GM23338 (cell line): ENCODE measurements at regions not wholly inside any gene's neighbourhood (a gene's known extent, or its start where the extent isn't known, plus 50 kb on each side); places are given as distances from the start of the nearest gene placed in this dataset.

Experiments used
- CREB1 ChIP-seq: fragments of 250-450 bp; sonication (Bioruptor Pico); IDR thresholded peaks from 2 replicates; pipeline ENCODE4 v1.5.0; 2020; ENCODE audit warnings: low read depth, mild to moderate bottlenecking, moderate library complexity
- EZH2 ChIP-seq: fragments of 200-600 bp; sonication (generic); IDR thresholded peaks from one replicate; pipeline ENCODE4 v1.8.0; 2017; ENCODE audit warnings: antibody characterized with exemption, mild to moderate bottlenecking, low read depth; ENCODE audit not compliant: unreplicated experiment
- EZH2phosphoT487 ChIP-seq: fragments of 200-600 bp; sonication (generic); IDR thresholded peaks from one replicate; pipeline ENCODE4 v1.8.1; 2018; ENCODE audit warnings: antibody characterized with exemption; ENCODE audit not compliant: unreplicated experiment
- POLR2AphosphoS5 ChIP-seq: IDR thresholded peaks from 2 replicates; pipeline ENCODE4 v1.6.1; 2016; ENCODE audit warnings: antibody characterized with exemption, low read depth
- STAT1 ChIP-seq: IDR thresholded peaks from one replicate; pipeline ENCODE4 v1.6.1; 2016; ENCODE audit warnings: antibody characterized with exemption; ENCODE audit not compliant: unreplicated experiment
- ZNF114 ChIP-seq: fragments of 250-450 bp; sonication (Bioruptor Pico); IDR thresholded peaks from 2 replicates; pipeline ENCODE4 v1.5.0; 2020; ENCODE audit warnings: mild to moderate bottlenecking, moderate library complexity
- TF ChIP-seq, protein P1 (sequence below), 2 experiments: fragments of 200-600 bp in 1 of 2; sonication (generic) in 1 of 2; conservative IDR thresholded peaks; 2 replicates each; pipeline versions ENCODE4 v1.5.1 to v1.6.1; 2016 to 2017; ENCODE audit warnings: antibody characterized with exemption in 2 of 2, low read depth in 2 of 2, mild to moderate bottlenecking in 2 of 2, moderate library complexity in 1 of 2
- TF ChIP-seq, protein P2 (sequence below): IDR thresholded peaks from one replicate; pipeline ENCODE4 v1.6.1; 2018; ENCODE audit warnings: antibody characterized with exemption; ENCODE audit not compliant: unreplicated experiment
- TF ChIP-seq, protein P3 (sequence below): IDR thresholded peaks from 2 replicates; pipeline ENCODE4 v1.6.1; 2016; ENCODE audit warnings: antibody characterized with exemption

DNA sequence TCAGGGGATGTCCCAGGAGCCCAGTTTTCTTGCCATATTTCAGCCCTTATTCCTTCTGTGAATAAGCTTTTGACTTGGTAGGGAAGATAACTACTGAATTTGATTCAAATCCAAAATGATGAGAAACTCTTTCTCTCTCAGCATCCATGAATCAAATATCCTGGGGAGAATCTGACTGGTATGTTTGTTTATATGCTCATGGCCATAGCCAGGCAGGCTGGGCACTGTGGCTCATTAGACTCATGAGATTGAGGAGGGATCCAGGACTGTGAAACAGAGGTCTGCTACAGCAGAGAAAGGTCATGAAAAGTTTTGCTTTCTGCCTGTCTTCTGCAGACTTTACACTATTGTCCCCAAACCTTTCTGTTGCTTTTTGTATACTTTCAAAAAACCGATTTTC lies 346.4 kb upstream of the ATP2B1 start:
- TF ChIP-seq, protein P1, sequence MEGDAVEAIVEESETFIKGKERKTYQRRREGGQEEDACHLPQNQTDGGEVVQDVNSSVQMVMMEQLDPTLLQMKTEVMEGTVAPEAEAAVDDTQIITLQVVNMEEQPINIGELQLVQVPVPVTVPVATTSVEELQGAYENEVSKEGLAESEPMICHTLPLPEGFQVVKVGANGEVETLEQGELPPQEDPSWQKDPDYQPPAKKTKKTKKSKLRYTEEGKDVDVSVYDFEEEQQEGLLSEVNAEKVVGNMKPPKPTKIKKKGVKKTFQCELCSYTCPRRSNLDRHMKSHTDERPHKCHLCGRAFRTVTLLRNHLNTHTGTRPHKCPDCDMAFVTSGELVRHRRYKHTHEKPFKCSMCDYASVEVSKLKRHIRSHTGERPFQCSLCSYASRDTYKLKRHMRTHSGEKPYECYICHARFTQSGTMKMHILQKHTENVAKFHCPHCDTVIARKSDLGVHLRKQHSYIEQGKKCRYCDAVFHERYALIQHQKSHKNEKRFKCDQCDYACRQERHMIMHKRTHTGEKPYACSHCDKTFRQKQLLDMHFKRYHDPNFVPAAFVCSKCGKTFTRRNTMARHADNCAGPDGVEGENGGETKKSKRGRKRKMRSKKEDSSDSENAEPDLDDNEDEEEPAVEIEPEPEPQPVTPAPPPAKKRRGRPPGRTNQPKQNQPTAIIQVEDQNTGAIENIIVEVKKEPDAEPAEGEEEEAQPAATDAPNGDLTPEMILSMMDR (conservative IDR thresholded peaks at IDR 0.05; ENCODE audit: low read depth in 2 of 2): no peak
- TF ChIP-seq, protein P2, sequence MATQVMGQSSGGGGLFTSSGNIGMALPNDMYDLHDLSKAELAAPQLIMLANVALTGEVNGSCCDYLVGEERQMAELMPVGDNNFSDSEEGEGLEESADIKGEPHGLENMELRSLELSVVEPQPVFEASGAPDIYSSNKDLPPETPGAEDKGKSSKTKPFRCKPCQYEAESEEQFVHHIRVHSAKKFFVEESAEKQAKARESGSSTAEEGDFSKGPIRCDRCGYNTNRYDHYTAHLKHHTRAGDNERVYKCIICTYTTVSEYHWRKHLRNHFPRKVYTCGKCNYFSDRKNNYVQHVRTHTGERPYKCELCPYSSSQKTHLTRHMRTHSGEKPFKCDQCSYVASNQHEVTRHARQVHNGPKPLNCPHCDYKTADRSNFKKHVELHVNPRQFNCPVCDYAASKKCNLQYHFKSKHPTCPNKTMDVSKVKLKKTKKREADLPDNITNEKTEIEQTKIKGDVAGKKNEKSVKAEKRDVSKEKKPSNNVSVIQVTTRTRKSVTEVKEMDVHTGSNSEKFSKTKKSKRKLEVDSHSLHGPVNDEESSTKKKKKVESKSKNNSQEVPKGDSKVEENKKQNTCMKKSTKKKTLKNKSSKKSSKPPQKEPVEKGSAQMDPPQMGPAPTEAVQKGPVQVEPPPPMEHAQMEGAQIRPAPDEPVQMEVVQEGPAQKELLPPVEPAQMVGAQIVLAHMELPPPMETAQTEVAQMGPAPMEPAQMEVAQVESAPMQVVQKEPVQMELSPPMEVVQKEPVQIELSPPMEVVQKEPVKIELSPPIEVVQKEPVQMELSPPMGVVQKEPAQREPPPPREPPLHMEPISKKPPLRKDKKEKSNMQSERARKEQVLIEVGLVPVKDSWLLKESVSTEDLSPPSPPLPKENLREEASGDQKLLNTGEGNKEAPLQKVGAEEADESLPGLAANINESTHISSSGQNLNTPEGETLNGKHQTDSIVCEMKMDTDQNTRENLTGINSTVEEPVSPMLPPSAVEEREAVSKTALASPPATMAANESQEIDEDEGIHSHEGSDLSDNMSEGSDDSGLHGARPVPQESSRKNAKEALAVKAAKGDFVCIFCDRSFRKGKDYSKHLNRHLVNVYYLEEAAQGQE: no peak
- TF ChIP-seq EZH2: no peak
- no peak for TF ChIP-seq CREB1 (CRISPR knock-in tag)
- TF ChIP-seq STAT1: no peak
- TF ChIP-seq POLR2AphosphoS5: no peak
- no peak for TF ChIP-seq EZH2phosphoT487
- TF ChIP-seq, protein P3, sequence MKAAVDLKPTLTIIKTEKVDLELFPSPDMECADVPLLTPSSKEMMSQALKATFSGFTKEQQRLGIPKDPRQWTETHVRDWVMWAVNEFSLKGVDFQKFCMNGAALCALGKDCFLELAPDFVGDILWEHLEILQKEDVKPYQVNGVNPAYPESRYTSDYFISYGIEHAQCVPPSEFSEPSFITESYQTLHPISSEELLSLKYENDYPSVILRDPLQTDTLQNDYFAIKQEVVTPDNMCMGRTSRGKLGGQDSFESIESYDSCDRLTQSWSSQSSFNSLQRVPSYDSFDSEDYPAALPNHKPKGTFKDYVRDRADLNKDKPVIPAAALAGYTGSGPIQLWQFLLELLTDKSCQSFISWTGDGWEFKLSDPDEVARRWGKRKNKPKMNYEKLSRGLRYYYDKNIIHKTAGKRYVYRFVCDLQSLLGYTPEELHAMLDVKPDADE: no peak
- no peak for TF ChIP-seq ZNF114 (CRISPR knock-in tag)
